A549 (cell line): ENCODE measurements at regions not wholly inside any gene's neighbourhood (a gene's known extent, or its start where the extent isn't known, plus 50 kb on each side); places are given as distances from the start of the nearest gene placed in this dataset.

Experiments
- ATAC-seq, 2 experiments: fragments of 200-7000 bp in 1 of 2; fragments of >200 bp in 1 of 2; cut with Nextera tagmentation in 1 of 2; cut with Tn5 transposase in 1 of 2; 3 replicates each; pipeline versions ENCODE4 v1.8.0 to v1.9.1; 2018 to 2020; ENCODE audit warnings: mild to moderate bottlenecking in 1 of 2, moderate library complexity in 1 of 2
- CTCF ChIA-PET: fragments of 300-600 bp; sonication (Branson Sonifier 250); formaldehyde crosslinking; extraction: SDS; loops from one replicate; lab custom pipeline; 2021; ENCODE audit warnings: antibody characterized with exemption, inconsistent platforms; lab: Yijun Ruan, JAX
- POLR2A ChIA-PET: fragments of 350-600 bp; formaldehyde crosslinking; extraction: SDS; loops from one replicate; lab custom pipeline; 2021; ENCODE audit warnings: antibody characterized with exemption, inconsistent platforms; lab: Yijun Ruan, JAX
- DNase-seq, 2 experiments: peaks; one replicate each; pipeline versions ENCODE4 v3.0.0 to v3.0.0-alpha.2; 2011 to 2016; ENCODE audit warnings: low read depth in 1 of 2, low spot score in 1 of 2
- FAIRE-seq: peaks from 2 replicates; lab custom pipeline; 2011; peaks lifted over from hg19 to GRCh38; lab: Jason Lieb, UNC
- H3K27ac ChIP-seq, 2 experiments: fragments of >200 bp; sonication (Bioruptor Twin); formaldehyde crosslinking; 3 replicates each; pipeline ENCODE4 v1.5.1; 2016 to 2017
- H3K4me1 ChIP-seq: fragments of >200 bp; sonication (Bioruptor Twin); formaldehyde crosslinking; 3 replicates; pipeline ENCODE4 v1.6.1; 2016
- H3K4me2 ChIP-seq: fragments of >200 bp; sonication (Bioruptor Twin); formaldehyde crosslinking; 3 replicates; pipeline ENCODE4 v1.6.1; 2016
- H3K4me3 ChIP-seq: fragments of >200 bp; sonication (Bioruptor Twin); formaldehyde crosslinking; 3 replicates; pipeline ENCODE4 v1.5.1; 2016
- H3K9me3 ChIP-seq: fragments of >200 bp; sonication (Bioruptor Twin); formaldehyde crosslinking; 3 replicates; pipeline ENCODE4 v1.6.1; 2016
- BCL3 ChIP-seq: fragments of >200 bp; sonication (Bioruptor Twin); formaldehyde crosslinking; IDR thresholded peaks from 3 replicates; pipeline ENCODE4 v1.6.1; 2016
- CEBPB ChIP-seq, 2 experiments: fragments of >200 bp in 1 of 2; sonication (Bioruptor Twin) in 1 of 2; formaldehyde crosslinking in 1 of 2; IDR thresholded peaks; 2 replicates each; pipeline ENCODE4 v1.6.1; 2012 to 2016
- CTCF ChIP-seq: fragments of >200 bp; sonication (Bioruptor Twin); formaldehyde crosslinking; IDR thresholded peaks from 3 replicates; pipeline ENCODE4 v1.5.1; 2016
- EHF ChIP-seq: fragments of 250-450 bp; sonication (Bioruptor Pico); IDR thresholded peaks from 2 replicates; pipeline ENCODE4 v1.5.0; 2020; ENCODE audit warnings: mild to moderate bottlenecking
- ESRRA ChIP-seq: fragments of 150-350 bp; IDR thresholded peaks from 2 replicates; pipeline ENCODE4 v1.6.1; 2014; ENCODE audit warnings: mild to moderate bottlenecking, low read length, borderline replicate concordance
- FOSL2 ChIP-seq, 2 experiments: fragments of 450-650 bp in 1 of 2; fragments of >200 bp in 1 of 2; sonication (Bioruptor Twin) in 1 of 2; formaldehyde crosslinking; IDR thresholded peaks; 2 replicates each; pipeline versions ENCODE4 v1.5.0 to v1.6.1; 2016 to 2020; ENCODE audit warnings: mild to moderate bottlenecking in 1 of 2, moderate library complexity in 1 of 2
- HES2 ChIP-seq: fragments of >200 bp; sonication (Bioruptor Twin); formaldehyde crosslinking; IDR thresholded peaks from 2 replicates; pipeline ENCODE4 v1.6.1; 2016
- HEYL ChIP-seq: fragments of 250-450 bp; sonication (Bioruptor Pico); IDR thresholded peaks from 2 replicates; pipeline ENCODE4 v1.8.0; 2021; ENCODE audit warnings: mild to moderate bottlenecking, moderate library complexity
- MAFK ChIP-seq: fragments of 450-650 bp; IDR thresholded peaks from 2 replicates; pipeline ENCODE4 v1.6.1; 2014; ENCODE audit not compliant: partially characterized antibody
- MYC ChIP-seq: IDR thresholded peaks from 2 replicates; pipeline ENCODE4 v1.6.1; 2012; ENCODE audit warnings: mild to moderate bottlenecking, inconsistent platforms, low read length, improper control_type of control experiment, borderline replicate concordance
- NR3C1 ChIP-seq: fragments of >200 bp; sonication (Bioruptor Twin); formaldehyde crosslinking; IDR thresholded peaks from 3 replicates; pipeline ENCODE4 v1.6.1; 2017
- POLR2AphosphoS2 ChIP-seq: conservative IDR thresholded peaks from 2 replicates; pipeline ENCODE4 v1.6.1; 2012; ENCODE audit warnings: low read length, improper control_type of control experiment, inconsistent platforms
- RFX5 ChIP-seq: fragments of 450-650 bp; IDR thresholded peaks from 2 replicates; pipeline ENCODE4 v1.7.1; 2014; ENCODE audit warnings: antibody characterized with exemption, mild to moderate bottlenecking, moderate library complexity
- SMC3 ChIP-seq: fragments of >200 bp; sonication (Bioruptor Twin); formaldehyde crosslinking; IDR thresholded peaks from 3 replicates; pipeline ENCODE4 v1.6.1; 2018; ENCODE audit warnings: inconsistent platforms
- SREBF2 ChIP-seq: fragments of 450-650 bp; IDR thresholded peaks from 2 replicates; pipeline ENCODE4 v1.6.1; 2014; ENCODE audit warnings: mild to moderate bottlenecking, moderate library complexity
- WGBS: methylation state at CpG from one replicate; pipeline ENCODE4 v1.1.6; 2017; ENCODE audit errors: missing lambda C conversion rate; 5-methylcytosine and 5-hydroxymethylcytosine counted together
- TF ChIP-seq, protein P1 (sequence below): fragments of 150-350 bp; IDR thresholded peaks from 2 replicates; pipeline ENCODE4 v1.6.1; 2014; ENCODE audit warnings: low read depth, mild to moderate bottlenecking, low read length
- TF ChIP-seq, protein P2 (sequence below): IDR thresholded peaks from 2 replicates; pipeline ENCODE4 v1.6.1; 2012; ENCODE audit warnings: low read depth, borderline replicate concordance
- TF ChIP-seq, protein P3 (sequence below): fragments of 200-600 bp; sonication (generic); IDR thresholded peaks from 2 replicates; pipeline ENCODE4 v1.6.1; 2016; ENCODE audit warnings: antibody characterized with exemption, mild to moderate bottlenecking, moderate library complexity
- TF ChIP-seq, protein P4 (sequence below): fragments of 250-450 bp; sonication (Bioruptor Pico); IDR thresholded peaks from 2 replicates; pipeline ENCODE4 v1.5.0; 2020; ENCODE audit warnings: low read depth, mild to moderate bottlenecking, moderate library complexity

DNA sequence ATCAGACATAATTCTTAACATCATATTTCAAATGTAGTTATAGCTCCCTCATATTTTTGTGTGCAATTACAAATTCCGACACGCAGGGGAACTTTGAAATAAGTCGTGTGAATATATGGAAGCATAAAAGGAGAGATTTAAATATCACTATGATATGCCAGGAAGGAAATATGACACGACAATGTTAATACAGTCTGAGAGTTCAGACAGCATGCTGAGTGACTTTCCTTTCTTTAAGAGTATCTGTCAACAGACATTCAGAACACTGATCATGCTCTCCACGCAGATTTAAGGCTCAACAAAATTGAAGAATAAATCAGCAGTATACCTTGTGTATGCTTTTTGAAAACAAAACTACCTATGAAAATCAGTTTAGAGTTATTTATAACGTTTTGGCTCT is 232.6 kb upstream of the CARD18 start (continued):
- no peak for TF ChIP-seq NR3C1

DNA sequence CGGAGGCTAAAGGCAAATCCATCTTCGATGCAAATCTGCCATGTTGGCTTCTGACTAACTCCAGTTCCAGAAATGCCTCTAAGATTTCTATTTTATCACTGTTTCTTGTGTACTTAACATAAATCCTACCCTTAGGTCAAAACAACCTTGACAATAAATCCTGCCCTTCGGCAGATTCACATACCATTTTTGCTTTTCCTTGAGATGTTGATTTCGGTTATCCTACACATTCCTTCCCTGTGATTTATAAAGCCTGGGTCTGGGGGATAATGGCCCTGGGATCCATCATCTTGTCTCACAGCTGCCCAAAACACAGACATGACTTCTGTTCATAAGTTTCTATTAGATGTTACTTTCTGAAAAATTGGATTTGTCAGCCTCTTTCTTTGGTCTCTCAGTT is 231.7 kb upstream of the CARD18 start:
- H3K4me1 ChIP-seq: no peaks in the 10 kb centered on the region
- H3K9me3 ChIP-seq: no peaks in the 10 kb centered on the region
- no peak for TF ChIP-seq BCL3
- TF ChIP-seq, protein P1, sequence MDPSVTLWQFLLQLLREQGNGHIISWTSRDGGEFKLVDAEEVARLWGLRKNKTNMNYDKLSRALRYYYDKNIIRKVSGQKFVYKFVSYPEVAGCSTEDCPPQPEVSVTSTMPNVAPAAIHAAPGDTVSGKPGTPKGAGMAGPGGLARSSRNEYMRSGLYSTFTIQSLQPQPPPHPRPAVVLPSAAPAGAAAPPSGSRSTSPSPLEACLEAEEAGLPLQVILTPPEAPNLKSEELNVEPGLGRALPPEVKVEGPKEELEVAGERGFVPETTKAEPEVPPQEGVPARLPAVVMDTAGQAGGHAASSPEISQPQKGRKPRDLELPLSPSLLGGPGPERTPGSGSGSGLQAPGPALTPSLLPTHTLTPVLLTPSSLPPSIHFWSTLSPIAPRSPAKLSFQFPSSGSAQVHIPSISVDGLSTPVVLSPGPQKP: no peak
- TF ChIP-seq MAFK: no peak
- no peak for TF ChIP-seq ESRRA
- TF ChIP-seq, protein P2, sequence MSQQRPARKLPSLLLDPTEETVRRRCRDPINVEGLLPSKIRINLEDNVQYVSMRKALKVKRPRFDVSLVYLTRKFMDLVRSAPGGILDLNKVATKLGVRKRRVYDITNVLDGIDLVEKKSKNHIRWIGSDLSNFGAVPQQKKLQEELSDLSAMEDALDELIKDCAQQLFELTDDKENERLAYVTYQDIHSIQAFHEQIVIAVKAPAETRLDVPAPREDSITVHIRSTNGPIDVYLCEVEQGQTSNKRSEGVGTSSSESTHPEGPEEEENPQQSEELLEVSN: no peak
- no peak for TF ChIP-seq HEYL
- no peak for TF ChIP-seq RFX5
- ATAC-seq: no peak
- ChIA-PET POLR2A (no interaction called here), CTCF (no interaction called here)
- FAIRE-seq: no peak
- H3K27ac ChIP-seq: no peak overlapping the region
- WGBS: 34% methylated on average over 4 of the region's 4 CpGs
- H3K4me2 ChIP-seq: no peak overlapping the region
- no peak for DNase-seq
- H3K4me3 ChIP-seq: no peak overlapping the region

DNA sequence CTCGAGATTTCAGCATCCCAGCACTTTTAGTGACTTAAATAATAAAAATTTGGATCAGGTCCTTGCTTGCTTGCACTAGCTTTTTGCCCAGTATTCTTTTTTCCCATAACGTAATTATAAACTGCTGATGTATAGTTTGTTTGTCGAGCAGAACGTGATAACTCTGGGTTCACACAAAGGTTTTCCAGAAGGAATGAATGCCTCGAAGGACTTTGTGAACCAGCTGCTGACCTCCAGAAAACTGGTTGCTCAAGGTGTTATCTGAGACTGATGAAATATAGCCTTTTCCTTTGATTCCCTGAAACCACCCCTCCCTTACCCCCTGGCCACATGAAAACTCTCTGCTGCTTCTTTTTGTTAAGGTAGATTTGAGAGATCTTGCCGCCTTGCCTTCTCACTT is 229.1 kb upstream of the CARD18 start:
- FAIRE-seq: no peak
- Histone ChIP-seq H3K27ac (no peak overlapping the region), H3K4me2 (no peak overlapping the region), H3K9me3 (no peaks in the 10 kb centered on the region), H3K4me1 (no peaks in the 10 kb centered on the region), H3K4me3 (no peak overlapping the region)
- 11% methylated on average over 6 of the region's 6 CpGs for WGBS
- ChIA-PET POLR2A (no interaction called here), CTCF (no interaction called here)
- no peak for DNase-seq
- no peak for ATAC-seq
- TF ChIP-seq, protein P3, sequence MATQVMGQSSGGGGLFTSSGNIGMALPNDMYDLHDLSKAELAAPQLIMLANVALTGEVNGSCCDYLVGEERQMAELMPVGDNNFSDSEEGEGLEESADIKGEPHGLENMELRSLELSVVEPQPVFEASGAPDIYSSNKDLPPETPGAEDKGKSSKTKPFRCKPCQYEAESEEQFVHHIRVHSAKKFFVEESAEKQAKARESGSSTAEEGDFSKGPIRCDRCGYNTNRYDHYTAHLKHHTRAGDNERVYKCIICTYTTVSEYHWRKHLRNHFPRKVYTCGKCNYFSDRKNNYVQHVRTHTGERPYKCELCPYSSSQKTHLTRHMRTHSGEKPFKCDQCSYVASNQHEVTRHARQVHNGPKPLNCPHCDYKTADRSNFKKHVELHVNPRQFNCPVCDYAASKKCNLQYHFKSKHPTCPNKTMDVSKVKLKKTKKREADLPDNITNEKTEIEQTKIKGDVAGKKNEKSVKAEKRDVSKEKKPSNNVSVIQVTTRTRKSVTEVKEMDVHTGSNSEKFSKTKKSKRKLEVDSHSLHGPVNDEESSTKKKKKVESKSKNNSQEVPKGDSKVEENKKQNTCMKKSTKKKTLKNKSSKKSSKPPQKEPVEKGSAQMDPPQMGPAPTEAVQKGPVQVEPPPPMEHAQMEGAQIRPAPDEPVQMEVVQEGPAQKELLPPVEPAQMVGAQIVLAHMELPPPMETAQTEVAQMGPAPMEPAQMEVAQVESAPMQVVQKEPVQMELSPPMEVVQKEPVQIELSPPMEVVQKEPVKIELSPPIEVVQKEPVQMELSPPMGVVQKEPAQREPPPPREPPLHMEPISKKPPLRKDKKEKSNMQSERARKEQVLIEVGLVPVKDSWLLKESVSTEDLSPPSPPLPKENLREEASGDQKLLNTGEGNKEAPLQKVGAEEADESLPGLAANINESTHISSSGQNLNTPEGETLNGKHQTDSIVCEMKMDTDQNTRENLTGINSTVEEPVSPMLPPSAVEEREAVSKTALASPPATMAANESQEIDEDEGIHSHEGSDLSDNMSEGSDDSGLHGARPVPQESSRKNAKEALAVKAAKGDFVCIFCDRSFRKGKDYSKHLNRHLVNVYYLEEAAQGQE: no peak
- TF ChIP-seq RFX5 (no peak), SREBF2 (no peak), MYC (no peak), EHF (no peak), HES2 (no peak), CTCF (no peak), POLR2AphosphoS2 (no peak), FOSL2 (IDR thresholded peaks at IDR 0.05) (no peak), FOSL2 (CRISPR knock-in tag; IDR thresholded peaks at IDR 0.05) (no peak), CEBPB (IDR thresholded peaks at IDR 0.05) (no peak), SMC3 (no peak)
- TF ChIP-seq, protein P4, sequence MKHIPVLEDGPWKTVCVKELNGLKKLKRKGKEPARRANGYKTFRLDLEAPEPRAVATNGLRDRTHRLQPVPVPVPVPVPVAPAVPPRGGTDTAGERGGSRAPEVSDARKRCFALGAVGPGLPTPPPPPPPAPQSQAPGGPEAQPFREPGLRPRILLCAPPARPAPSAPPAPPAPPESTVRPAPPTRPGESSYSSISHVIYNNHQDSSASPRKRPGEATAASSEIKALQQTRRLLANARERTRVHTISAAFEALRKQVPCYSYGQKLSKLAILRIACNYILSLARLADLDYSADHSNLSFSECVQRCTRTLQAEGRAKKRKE (CRISPR knock-in tag): no peak
- TF ChIP-seq, protein P1: no peak
- TF ChIP-seq, all 56 proteins: peak for 0
